Neural crest cell (in vitro differentiated cells): ENCODE measurements at regions not wholly inside any gene's neighbourhood (a gene's known extent, or its start where the extent isn't known, plus 50 kb on each side); places are given as distances from the start of the nearest gene placed in this dataset.
"Not testable (repeated sequence)": the region's sequence is repeated elsewhere in the genome, so short reads cannot be mapped to it uniquely, and the experiment has no call there.

ENCODE experiments used
- DNase-seq: peaks from one replicate; pipeline ENCODE4 v3.0.0; 2021; ENCODE audit warnings: low read depth, mixed read lengths, low spot score
- H3K27ac Mint-ChIP-seq: one replicate; pipeline ENCODE4 v1.8.0; 2021; ENCODE audit warnings: mild to moderate bottlenecking, mixed read lengths; ENCODE audit not compliant: unreplicated experiment
- H3K27me3 Mint-ChIP-seq: 2 replicates; pipeline ENCODE4 v1.8.0; 2021; ENCODE audit warnings: low read depth, mild to moderate bottlenecking, mixed read lengths
- H3K36me3 Mint-ChIP-seq: 2 replicates; pipeline ENCODE4 v1.8.0; 2021; ENCODE audit warnings: low read depth, mild to moderate bottlenecking, mixed read lengths
- H3K4me1 Mint-ChIP-seq: 2 replicates; pipeline ENCODE4 v1.8.0; 2021; ENCODE audit warnings: mixed read lengths
- H3K4me3 Mint-ChIP-seq: one replicate; pipeline ENCODE4 v1.8.0; 2021; ENCODE audit warnings: mild to moderate bottlenecking, mixed read lengths
- H3K9me3 Mint-ChIP-seq: 2 replicates; pipeline ENCODE4 v1.8.0; 2021; ENCODE audit warnings: mixed read lengths
- CTCF ChIP-seq: fragments of 200-600 bp; sonication (generic); conservative IDR thresholded peaks from 2 replicates; pipeline ENCODE4 v1.5.0; 2021; ENCODE audit warnings: antibody characterized with exemption, mild to moderate bottlenecking

- no peak for DNase-seq
- no peak overlapping the region for H3K4me3 Mint-ChIP-seq
- H3K27ac Mint-ChIP-seq = no peak overlapping the region
- H3K4me1 Mint-ChIP-seq = no peaks in the 10 kb centered on the region
- no peaks in the 10 kb centered on the region for H3K36me3 Mint-ChIP-seq
- H3K27me3 Mint-ChIP-seq = peaks cover 33% of the 10 kb centered on the region
- TF ChIP-seq CTCF = no peak
- H3K9me3 Mint-ChIP-seq = no peaks in the 10 kb centered on the region
Measured at GRCh38 chr1:47491341-47491753, 53.5 kb downstream of the FOXD2 start.

GRCh38 chr1:47495176-47495713 lies 57.4 kb downstream of the FOXD2 start:
- no peaks in the 10 kb centered on the region for H3K4me1 Mint-ChIP-seq
- no peaks in the 10 kb centered on the region for H3K9me3 Mint-ChIP-seq
- no peak for DNase-seq
- TF ChIP-seq CTCF = no peak
- no peak overlapping the region for H3K4me3 Mint-ChIP-seq
- H3K27me3 Mint-ChIP-seq = peaks cover 52% of the 10 kb centered on the region
- no peak overlapping the region for H3K27ac Mint-ChIP-seq
- H3K36me3 Mint-ChIP-seq = no peaks in the 10 kb centered on the region

- Mint-ChIP-seq H3K36me3 (no peaks in the 10 kb centered on the region), H3K9me3 (no peaks in the 10 kb centered on the region), H3K4me1 (peaks cover 1% of the 10 kb centered on the region), H3K4me3 (no peak overlapping the region), H3K27me3 (peaks cover 66% of the 10 kb centered on the region), H3K27ac (no peak overlapping the region)
- no peak for DNase-seq
- TF ChIP-seq CTCF = no peak
Measured at GRCh38 chr1:47498551-47498950, 60.7 kb downstream of the FOXD2 start.

- no peaks in the 10 kb centered on the region for H3K9me3 Mint-ChIP-seq
- no peak for DNase-seq
- peaks cover 5% of the 10 kb centered on the region for H3K4me1 Mint-ChIP-seq
- no peak overlapping the region for H3K4me3 Mint-ChIP-seq
- H3K27me3 Mint-ChIP-seq = peaks cover 64% of the 10 kb centered on the region
- no peak for TF ChIP-seq CTCF
- H3K27ac Mint-ChIP-seq = no peak overlapping the region
- H3K36me3 Mint-ChIP-seq = no peaks in the 10 kb centered on the region
Measured at GRCh38 chr1:47501069-47501468, 63.2 kb downstream of the FOXD2 start.

GRCh38 chr1:47502746-47503370 lies 65.0 kb downstream of the FOXD2 start:
- Mint-ChIP-seq H3K27ac (no peak overlapping the region), H3K4me3 (no peak overlapping the region), H3K9me3 (no peaks in the 10 kb centered on the region), H3K36me3 (no peaks in the 10 kb centered on the region), H3K27me3 (peaks cover 67% of the 10 kb centered on the region), H3K4me1 (peaks cover 12% of the 10 kb centered on the region)
- no peak for DNase-seq
- no peak for TF ChIP-seq CTCF

GRCh38 chr1:47504840-47505239 lies 67.0 kb downstream of the FOXD2 start:
- peaks cover 17% of the 10 kb centered on the region for H3K4me1 Mint-ChIP-seq
- H3K27ac Mint-ChIP-seq, H3K4me3 Mint-ChIP-seq, H3K36me3 Mint-ChIP-seq, DNase-seq, H3K9me3 Mint-ChIP-seq: not testable (repeated sequence)
- peaks cover 73% of the 10 kb centered on the region for H3K27me3 Mint-ChIP-seq
